ENCODE measurements at regions not wholly inside any gene's neighbourhood (a gene's known extent, or its start where the extent isn't known, plus 50 kb on each side); places are given as distances from the start of the nearest gene placed in this dataset.

DNA sequence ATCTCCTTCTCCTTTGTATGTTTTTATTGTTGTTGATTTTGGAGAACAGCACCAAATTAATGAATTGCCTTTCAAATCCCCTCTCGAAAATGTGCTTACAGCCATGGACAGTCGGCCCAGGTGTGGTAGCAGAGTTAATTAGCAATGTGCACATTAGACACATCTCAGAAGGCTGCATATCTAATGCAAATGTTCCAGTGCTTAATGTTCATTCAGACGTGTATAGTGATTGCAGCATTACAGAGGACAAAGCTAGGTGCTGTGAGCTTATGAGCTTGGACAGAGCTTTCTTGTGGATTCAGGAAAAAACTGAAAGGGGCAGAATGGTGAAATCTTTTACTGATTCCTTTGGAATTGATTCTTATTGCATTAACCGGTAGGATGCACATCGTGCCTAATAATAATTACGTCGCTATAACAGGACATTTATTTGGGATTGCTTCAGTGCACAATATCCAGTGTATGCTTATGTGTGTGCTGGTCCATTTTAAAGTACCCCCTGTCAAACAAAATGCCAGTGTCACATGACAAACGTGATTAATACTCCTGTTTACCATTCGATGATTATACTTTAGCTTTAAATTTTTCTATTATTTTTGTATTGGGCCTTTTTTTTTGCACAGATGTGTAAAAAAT lies 552.9 kb upstream of the EPHA5 start:
- TF ChIP-seq, protein P1, sequence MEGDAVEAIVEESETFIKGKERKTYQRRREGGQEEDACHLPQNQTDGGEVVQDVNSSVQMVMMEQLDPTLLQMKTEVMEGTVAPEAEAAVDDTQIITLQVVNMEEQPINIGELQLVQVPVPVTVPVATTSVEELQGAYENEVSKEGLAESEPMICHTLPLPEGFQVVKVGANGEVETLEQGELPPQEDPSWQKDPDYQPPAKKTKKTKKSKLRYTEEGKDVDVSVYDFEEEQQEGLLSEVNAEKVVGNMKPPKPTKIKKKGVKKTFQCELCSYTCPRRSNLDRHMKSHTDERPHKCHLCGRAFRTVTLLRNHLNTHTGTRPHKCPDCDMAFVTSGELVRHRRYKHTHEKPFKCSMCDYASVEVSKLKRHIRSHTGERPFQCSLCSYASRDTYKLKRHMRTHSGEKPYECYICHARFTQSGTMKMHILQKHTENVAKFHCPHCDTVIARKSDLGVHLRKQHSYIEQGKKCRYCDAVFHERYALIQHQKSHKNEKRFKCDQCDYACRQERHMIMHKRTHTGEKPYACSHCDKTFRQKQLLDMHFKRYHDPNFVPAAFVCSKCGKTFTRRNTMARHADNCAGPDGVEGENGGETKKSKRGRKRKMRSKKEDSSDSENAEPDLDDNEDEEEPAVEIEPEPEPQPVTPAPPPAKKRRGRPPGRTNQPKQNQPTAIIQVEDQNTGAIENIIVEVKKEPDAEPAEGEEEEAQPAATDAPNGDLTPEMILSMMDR (IDR thresholded peaks at IDR 0.05; ENCODE audit: low read depth, low read length, poor library complexity, severe bottlenecking) = no peak
- TF ChIP-seq EZH2phosphoT487 (IDR thresholded peaks at IDR 0.05; ENCODE audit: borderline replicate concordance, low read length) = no peak
